OCI-LY3 (cell line): ENCODE measurements at regions not wholly inside any gene's neighbourhood (a gene's known extent, or its start where the extent isn't known, plus 50 kb on each side); places are given as distances from the start of the nearest gene placed in this dataset.

Source experiments
- H2AFZ ChIP-seq: fragments of 200-600, 300-600 bp; shearing (Covaris generic); 2 replicates; pipeline ENCODE4 v1.6.0; 2014; ENCODE audit warnings: antibody characterized with exemption, low read depth, low read length
- H3K27ac ChIP-seq: fragments of 200-600, 300-600 bp; sonication (generic); 2 replicates; pipeline ENCODE4 v1.5.1; 2014; ENCODE audit warnings: mild to moderate bottlenecking, low read length, moderate library complexity, mixed read lengths
- H3K27me3 ChIP-seq: fragments of 200-600, 300-600 bp; sonication (generic); 2 replicates; pipeline ENCODE4 v1.6.1; 2014; ENCODE audit warnings: low read depth, low read length, mixed read lengths
- H3K36me3 ChIP-seq: fragments of 200-600, 300-600 bp; sonication (generic); replicated peaks from 2 replicates; pipeline ENCODE3; 2014; ENCODE audit warnings: low read depth, low read length, mixed read lengths
- H3K4me1 ChIP-seq: fragments of 300-600, 200-600 bp; sonication (generic); 2 replicates; pipeline ENCODE4 v1.6.1; 2014; ENCODE audit warnings: low read length, mixed read lengths
- H3K4me2 ChIP-seq: fragments of 200-600, 300-600 bp; sonication (generic); 2 replicates; pipeline ENCODE4 v1.6.1; 2014; ENCODE audit warnings: low read length, mixed read lengths
- H3K4me3 ChIP-seq: fragments of 300-600, 200-600 bp; sonication (generic); 2 replicates; pipeline ENCODE4 v1.5.1; 2014; ENCODE audit warnings: antibody characterized with exemption, mild to moderate bottlenecking, low read length, moderate library complexity
- H3K79me2 ChIP-seq: fragments of 300-600, 200-600 bp; shearing (Covaris generic); 2 replicates; pipeline ENCODE4 v1.6.1; 2014; ENCODE audit warnings: mild to moderate bottlenecking, low read length, mixed read lengths
- H3K9ac ChIP-seq: fragments of 300-600, 200-600 bp; shearing (Covaris generic); 2 replicates; pipeline ENCODE4 v1.6.0; 2014; ENCODE audit warnings: mild to moderate bottlenecking, low read length, moderate library complexity
- H3K9me3 ChIP-seq: fragments of 200-600, 300-600 bp; shearing (Covaris generic); 2 replicates; pipeline ENCODE4 v1.6.1; 2014; ENCODE audit warnings: low read length, mixed read lengths; ENCODE audit not compliant: insufficient read depth
- H4K20me1 ChIP-seq: fragments of 200-600, 300-600 bp; sonication (generic); 2 replicates; pipeline ENCODE4 v1.6.1; 2016; ENCODE audit warnings: low read length, mixed read lengths; ENCODE audit not compliant: insufficient read depth
- EZH2phosphoT487 ChIP-seq: fragments of 200-600 bp; shearing (Covaris generic); IDR thresholded peaks from 2 replicates; pipeline ENCODE4 v1.6.1; 2018; ENCODE audit warnings: antibody characterized with exemption, mixed run types, low read depth
- TF ChIP-seq, protein P1 (sequence below): fragments of 200-600, 300-600 bp; sonication (generic); IDR thresholded peaks from 2 replicates; pipeline ENCODE4 v1.5.1; 2014; ENCODE audit warnings: antibody characterized with exemption, low read length, low read depth

DNA sequence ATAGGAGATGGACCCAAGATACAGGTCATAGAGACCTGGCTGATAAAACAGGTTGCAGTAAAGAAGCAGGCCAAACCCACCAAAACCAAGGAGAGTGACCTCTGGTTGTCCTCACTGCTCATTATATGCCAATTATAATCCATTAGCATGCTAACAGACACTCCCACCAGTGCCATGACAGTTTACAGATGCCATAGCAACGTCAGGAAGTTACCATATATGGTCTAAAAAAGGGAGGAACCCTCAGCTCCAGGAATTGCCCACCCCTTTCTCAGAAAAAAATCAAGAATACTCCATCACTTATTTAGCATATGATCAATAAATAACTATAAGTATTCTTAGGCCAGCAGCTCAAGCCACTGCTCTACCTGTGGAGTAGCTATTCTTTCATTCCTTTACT is 574.7 kb upstream of the ID2 start:
- no peaks in the 10 kb centered on the region for H4K20me1 ChIP-seq
- H3K27ac ChIP-seq: no peak overlapping the region
- peaks cover 21% of the 10 kb centered on the region for H3K4me1 ChIP-seq
- H3K36me3 ChIP-seq: no peaks in the 10 kb centered on the region
- TF ChIP-seq, protein P1, sequence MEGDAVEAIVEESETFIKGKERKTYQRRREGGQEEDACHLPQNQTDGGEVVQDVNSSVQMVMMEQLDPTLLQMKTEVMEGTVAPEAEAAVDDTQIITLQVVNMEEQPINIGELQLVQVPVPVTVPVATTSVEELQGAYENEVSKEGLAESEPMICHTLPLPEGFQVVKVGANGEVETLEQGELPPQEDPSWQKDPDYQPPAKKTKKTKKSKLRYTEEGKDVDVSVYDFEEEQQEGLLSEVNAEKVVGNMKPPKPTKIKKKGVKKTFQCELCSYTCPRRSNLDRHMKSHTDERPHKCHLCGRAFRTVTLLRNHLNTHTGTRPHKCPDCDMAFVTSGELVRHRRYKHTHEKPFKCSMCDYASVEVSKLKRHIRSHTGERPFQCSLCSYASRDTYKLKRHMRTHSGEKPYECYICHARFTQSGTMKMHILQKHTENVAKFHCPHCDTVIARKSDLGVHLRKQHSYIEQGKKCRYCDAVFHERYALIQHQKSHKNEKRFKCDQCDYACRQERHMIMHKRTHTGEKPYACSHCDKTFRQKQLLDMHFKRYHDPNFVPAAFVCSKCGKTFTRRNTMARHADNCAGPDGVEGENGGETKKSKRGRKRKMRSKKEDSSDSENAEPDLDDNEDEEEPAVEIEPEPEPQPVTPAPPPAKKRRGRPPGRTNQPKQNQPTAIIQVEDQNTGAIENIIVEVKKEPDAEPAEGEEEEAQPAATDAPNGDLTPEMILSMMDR: no peak
- no peak for TF ChIP-seq EZH2phosphoT487
- H3K9ac ChIP-seq: no peak overlapping the region
- H2AFZ ChIP-seq: no peak overlapping the region
- H3K4me3 ChIP-seq: no peak overlapping the region
- H3K4me2 ChIP-seq: no peak overlapping the region
- no peaks in the 10 kb centered on the region for H3K79me2 ChIP-seq
- H3K9me3 ChIP-seq: no peaks in the 10 kb centered on the region
- H3K27me3 ChIP-seq: no peaks in the 10 kb centered on the region

DNA sequence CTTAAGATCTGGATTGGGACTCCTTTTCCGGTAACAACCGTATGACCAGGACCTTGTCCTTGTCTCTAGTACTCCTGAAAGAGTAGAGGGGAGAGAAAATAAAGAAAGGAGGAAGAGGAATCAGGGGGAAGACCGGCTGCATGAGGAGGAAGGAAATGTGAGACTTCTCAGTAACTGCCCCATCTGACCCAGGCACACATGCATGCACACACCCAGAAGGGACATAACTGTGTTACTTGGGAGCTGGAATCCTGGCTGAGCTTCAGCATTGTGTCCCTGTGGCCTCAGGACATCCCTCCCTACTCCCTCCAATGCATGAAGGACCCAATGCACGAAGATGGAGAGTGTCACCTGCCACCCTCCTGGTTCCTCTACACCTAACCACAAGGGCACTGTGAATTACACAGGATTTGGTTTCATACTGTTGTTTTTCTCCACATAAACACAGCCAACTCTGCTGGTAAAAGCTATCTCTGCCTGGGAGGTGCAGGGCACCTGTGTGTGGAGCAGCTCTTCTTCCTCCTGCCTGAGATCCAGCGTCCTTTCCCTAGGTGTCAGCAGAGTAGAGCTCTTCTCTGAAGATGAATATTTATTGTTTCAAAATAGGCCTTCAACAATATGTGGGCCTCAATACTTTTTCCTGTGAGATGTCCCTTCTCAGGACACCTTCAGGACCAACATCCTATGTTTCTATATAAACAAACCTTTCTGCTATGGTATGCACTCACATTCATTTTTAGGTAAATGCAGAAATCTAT is 574.1 kb upstream of the ID2 start:
- Histone ChIP-seq H4K20me1 (no peaks in the 10 kb centered on the region), H3K27me3 (no peaks in the 10 kb centered on the region), H3K79me2 (no peaks in the 10 kb centered on the region), H3K36me3 (no peaks in the 10 kb centered on the region), H3K4me2 (peak overlapping the region; percentile 35), H3K4me1 (peaks cover 21% of the 10 kb centered on the region), H3K9me3 (no peaks in the 10 kb centered on the region), H2AFZ (no peak overlapping the region), H3K27ac (no peak overlapping the region), H3K4me3 (no peak overlapping the region), H3K9ac (no peak overlapping the region)
- TF ChIP-seq EZH2phosphoT487: no peak
- TF ChIP-seq, protein P1: peak; percentile 54

DNA sequence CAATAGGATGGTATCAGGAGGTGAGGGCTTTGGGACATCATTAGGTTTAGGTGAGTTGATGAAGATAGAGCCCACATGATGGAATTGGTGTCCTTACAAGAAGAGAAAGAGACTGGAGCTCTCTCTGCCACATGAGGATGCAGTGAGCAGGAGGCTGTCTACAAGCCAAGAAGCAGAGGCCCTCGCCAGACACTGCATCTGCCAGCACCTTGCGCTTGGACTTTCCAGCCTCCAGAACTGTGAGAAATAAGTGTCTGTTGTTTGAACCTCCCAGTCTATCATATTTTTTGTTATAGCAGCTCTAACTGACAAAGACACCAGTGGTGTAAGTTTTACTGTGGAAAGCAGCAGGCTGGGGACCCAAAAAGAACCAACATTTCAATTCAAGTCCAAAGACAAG is 571.1 kb upstream of the ID2 start:
- Histone ChIP-seq H3K9me3 (no peaks in the 10 kb centered on the region), H3K27ac (no peak overlapping the region), H3K36me3 (no peaks in the 10 kb centered on the region), H3K9ac (no peak overlapping the region), H3K4me3 (no peak overlapping the region), H3K4me1 (peaks cover 21% of the 10 kb centered on the region), H4K20me1 (no peaks in the 10 kb centered on the region), H2AFZ (no peak overlapping the region), H3K4me2 (no peak overlapping the region), H3K79me2 (no peaks in the 10 kb centered on the region), H3K27me3 (no peaks in the 10 kb centered on the region; the same call in 1 of the 2 replicates)
- no peak for TF ChIP-seq EZH2phosphoT487
- TF ChIP-seq, protein P1: no peak

DNA sequence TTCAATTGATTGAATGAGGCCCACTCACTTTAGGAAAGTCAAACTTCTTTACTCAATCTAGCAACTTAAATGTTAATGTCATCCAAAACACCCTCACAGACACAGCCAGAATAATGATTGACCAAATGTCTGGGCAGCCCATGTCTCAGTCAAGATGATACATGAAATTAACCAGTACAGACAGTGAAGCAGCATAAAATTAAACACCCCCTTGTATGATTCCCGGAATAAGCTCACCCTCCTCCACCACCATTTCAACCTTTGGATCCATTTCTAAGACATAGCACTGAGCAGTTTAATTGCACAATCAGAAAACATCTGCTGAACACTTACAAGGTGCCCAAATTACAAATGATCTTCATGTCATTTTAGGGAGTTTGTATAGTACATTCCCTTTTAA is 570.7 kb upstream of the ID2 start:
- Histone ChIP-seq H3K4me2 (no peak overlapping the region), H3K4me3 (no peak overlapping the region), H2AFZ (no peak overlapping the region), H3K79me2 (no peaks in the 10 kb centered on the region), H3K36me3 (no peaks in the 10 kb centered on the region), H3K27me3 (no peaks in the 10 kb centered on the region; the same call in 1 of the 2 replicates), H3K27ac (no peak overlapping the region), H3K9me3 (no peaks in the 10 kb centered on the region), H4K20me1 (no peaks in the 10 kb centered on the region), H3K4me1 (peaks cover 26% of the 10 kb centered on the region), H3K9ac (no peak overlapping the region)
- TF ChIP-seq EZH2phosphoT487: no peak
- TF ChIP-seq, protein P1: no peak
